GM23248 (cell line): ENCODE measurements at regions not wholly inside any gene's neighbourhood (a gene's known extent, or its start where the extent isn't known, plus 50 kb on each side); places are given as distances from the start of the nearest gene placed in this dataset.

ENCODE experiments used
- EZH2 ChIP-seq: fragments of 200-600 bp; sonication (generic); IDR thresholded peaks from 2 replicates; pipeline ENCODE4 v1.6.1; 2018; ENCODE audit warnings: antibody characterized with exemption, mild to moderate bottlenecking; ENCODE audit not compliant: insufficient read depth, poor library complexity, severe bottlenecking
- EZH2phosphoT487 ChIP-seq: fragments of 200-600 bp; sonication (generic); IDR thresholded peaks from 2 replicates; pipeline ENCODE4 v1.6.1; 2018; ENCODE audit warnings: antibody characterized with exemption, moderate library complexity, mild to moderate bottlenecking, low read depth; ENCODE audit not compliant: insufficient read depth

DNA sequence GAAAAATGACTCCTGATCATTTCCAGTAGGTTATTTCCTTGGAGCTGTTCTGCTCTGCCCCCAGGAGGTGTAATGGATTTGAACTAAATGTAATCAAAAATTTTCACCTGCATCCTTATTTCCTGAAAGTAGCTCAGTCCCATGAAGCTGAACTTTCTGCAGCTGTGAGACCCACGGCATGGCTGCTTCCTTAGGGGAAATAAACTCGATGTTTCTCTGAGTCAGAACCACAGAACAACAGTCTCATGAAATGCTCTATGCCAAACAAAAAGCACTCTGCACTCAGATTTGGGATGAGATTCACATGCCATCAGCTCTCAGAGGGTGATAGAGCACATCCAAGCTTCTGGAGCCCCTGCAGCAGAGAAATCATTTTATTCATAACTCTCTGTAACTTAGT lies 224.1 kb upstream of the PLEKHG7 start:
- TF ChIP-seq EZH2 (no peak), EZH2phosphoT487 (no peak)
